CD4-positive, CD25-positive, alpha-beta regulatory T cell (primary cell): ENCODE measurements at regions not wholly inside any gene's neighbourhood (a gene's known extent, or its start where the extent isn't known, plus 50 kb on each side); places are given as distances from the start of the nearest gene placed in this dataset.
A peak's percentile ranks its signal among the peaks of the same experiment; 100 is the strongest.

Experiments
- ATAC-seq, 2 donors: fragments of 150-1000 bp; cut with Tn5 transposase; one replicate each; pipeline ENCODE4 v1.10.0; 2021; ENCODE audit warnings: low read depth in 2 of 2, moderate number of reproducible peaks in 2 of 2, moderate library complexity in 1 of 2
- DNase-seq, 3 donors: peaks; one replicate each; pipeline versions ENCODE4 v3.0.0 to v3.0.0-alpha.2; 2012 to 2022; ENCODE audit warnings: mixed read lengths in 1 of 3
- H3K27ac ChIP-seq: one replicate; pipeline ENCODE4 v1.7.0; 2013; ENCODE audit warnings: mild to moderate bottlenecking, low read length; ENCODE audit not compliant: insufficient read depth, poor library complexity, severe bottlenecking
- H3K27me3 ChIP-seq: one replicate; pipeline ENCODE4 v1.7.0; 2013; ENCODE audit warnings: low read length; ENCODE audit not compliant: control insufficient read depth, insufficient read depth
- H3K36me3 ChIP-seq: one replicate; pipeline ENCODE4 v1.7.0; 2013; ENCODE audit warnings: mild to moderate bottlenecking, low read length, moderate library complexity; ENCODE audit not compliant: control insufficient read depth, insufficient read depth
- H3K4me1 ChIP-seq: 2 replicates; pipeline ENCODE4 v1.7.0; 2013; ENCODE audit warnings: mild to moderate bottlenecking, low read length; ENCODE audit not compliant: insufficient read depth, control insufficient read depth, poor library complexity, severe bottlenecking
- H3K4me3 ChIP-seq: one replicate; pipeline ENCODE4 v1.7.0; 2013; ENCODE audit warnings: low read depth, mild to moderate bottlenecking, low read length, moderate library complexity
- H3K9me3 ChIP-seq, 2 experiments: 1 replicate in 1 of 2; 2 replicates in 1 of 2; pipeline ENCODE4 v1.7.0; 2013; ENCODE audit warnings: low read length in 2 of 2, mild to moderate bottlenecking in 1 of 2, moderate library complexity in 1 of 2; ENCODE audit not compliant: control insufficient read depth in 2 of 2
- H3K27ac Mint-ChIP-seq, 3 donors: one replicate each; pipeline ENCODE4 v1.8.0; 2020 to 2022; ENCODE audit warnings: mild to moderate bottlenecking in 3 of 3, mixed read lengths in 3 of 3, moderate library complexity in 2 of 3
- H3K27me3 Mint-ChIP-seq: one replicate; pipeline ENCODE4 v1.8.0; 2022; ENCODE audit warnings: mild to moderate bottlenecking, mixed read lengths
- H3K36me3 Mint-ChIP-seq: one replicate; pipeline ENCODE4 v1.8.0; 2020; ENCODE audit warnings: mixed read lengths
- H3K4me1 Mint-ChIP-seq, 4 donors: one replicate each; pipeline ENCODE4 v1.8.0; 2020 to 2022; ENCODE audit warnings: mixed read lengths in 4 of 4, mild to moderate bottlenecking in 1 of 4
- H3K4me3 Mint-ChIP-seq, 4 donors: one replicate each; pipeline ENCODE4 v1.8.0; 2020 to 2022; ENCODE audit warnings: mild to moderate bottlenecking in 4 of 4, mixed read lengths in 4 of 4, moderate library complexity in 3 of 4
- H3K9me3 Mint-ChIP-seq, 7 donors: one replicate each; pipeline ENCODE4 v1.8.0; 2020 to 2022; ENCODE audit warnings: mixed read lengths in 7 of 7, mild to moderate bottlenecking in 3 of 7, moderate library complexity in 2 of 7

DNA sequence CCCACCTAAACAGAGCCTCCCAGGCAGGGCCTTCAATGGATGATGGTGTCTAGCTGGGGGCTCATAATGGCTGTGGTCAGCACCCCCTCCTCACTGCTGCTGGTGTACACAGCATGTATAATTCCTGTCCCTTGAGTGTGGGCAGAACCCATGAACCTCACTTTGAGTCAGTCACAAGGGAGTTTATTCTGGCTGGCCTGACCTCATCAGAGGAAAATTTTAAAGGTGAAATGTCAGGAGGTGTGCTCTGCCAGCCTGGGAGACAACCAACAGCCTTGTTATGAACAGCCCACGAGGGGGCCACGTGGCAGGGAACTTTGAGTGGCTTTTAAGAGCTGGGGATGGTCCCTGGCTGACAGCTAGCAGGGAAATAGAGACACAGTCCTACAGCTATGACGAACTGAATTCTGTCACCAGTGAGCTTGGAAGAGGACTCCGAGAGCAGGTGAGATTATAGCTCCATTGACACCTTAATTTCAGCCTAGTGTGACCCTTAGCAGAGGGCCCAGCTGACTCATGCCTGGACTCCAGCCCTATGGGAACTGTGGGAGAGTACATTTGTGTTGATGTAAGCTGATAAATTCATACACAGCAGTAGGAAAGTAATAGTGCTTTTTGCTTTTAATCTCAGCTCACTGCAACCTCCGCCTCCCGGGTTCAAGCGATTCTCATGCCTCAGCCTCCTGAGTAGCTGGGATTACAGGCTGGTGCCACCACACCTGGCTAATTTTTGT, 73.5 kb upstream of the RUNX3 start:
- Histone ChIP-seq H3K27ac (no peak overlapping the region), H3K9me3 (no peaks in the 10 kb centered on the region), H3K27me3 (no peaks in the 10 kb centered on the region), H3K4me3 (no peak overlapping the region), H3K4me1 (peaks cover 4% of the 10 kb centered on the region), H3K36me3 (no peaks in the 10 kb centered on the region)
- ATAC-seq (peak in 1 of 2 donors; percentile 26), DNase-seq (no peak)
- no peaks in the 10 kb centered on the region for H3K9me3 Mint-ChIP-seq
- no peak overlapping the region for H3K27ac Mint-ChIP-seq
- no peaks in the 10 kb centered on the region for H3K36me3 Mint-ChIP-seq
- no peak overlapping the region for H3K4me3 Mint-ChIP-seq
- peaks cover 0 to 61% (median 7%) of the 10 kb centered on the region in 4 donors for H3K4me1 Mint-ChIP-seq
- H3K27me3 Mint-ChIP-seq = no peaks in the 10 kb centered on the region

DNA sequence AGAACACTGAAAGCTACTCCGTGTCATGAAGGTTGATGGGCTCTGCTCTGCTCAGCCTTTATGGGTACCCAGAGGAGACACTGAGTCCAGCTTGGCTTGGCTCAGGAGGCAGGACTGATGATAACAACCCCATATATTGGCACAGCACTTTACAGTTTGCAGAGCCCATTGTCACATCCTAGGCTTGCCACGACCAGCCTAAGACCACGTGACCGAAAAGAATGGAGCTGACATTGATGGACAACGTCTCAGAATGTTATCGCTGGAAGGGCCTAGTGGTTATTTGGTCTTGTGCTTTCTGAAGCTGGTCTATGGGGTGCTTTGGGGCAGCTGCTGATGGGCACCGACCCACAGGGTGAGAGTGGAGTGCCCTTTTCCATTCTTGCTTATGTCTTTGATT, 72.9 kb upstream of the RUNX3 start:
- Mint-ChIP-seq H3K27ac (no peak overlapping the region), H3K4me1 (peaks cover 0 to 57% (median 6%) of the 10 kb centered on the region in 4 donors), H3K4me3 (no peak overlapping the region)

DNA sequence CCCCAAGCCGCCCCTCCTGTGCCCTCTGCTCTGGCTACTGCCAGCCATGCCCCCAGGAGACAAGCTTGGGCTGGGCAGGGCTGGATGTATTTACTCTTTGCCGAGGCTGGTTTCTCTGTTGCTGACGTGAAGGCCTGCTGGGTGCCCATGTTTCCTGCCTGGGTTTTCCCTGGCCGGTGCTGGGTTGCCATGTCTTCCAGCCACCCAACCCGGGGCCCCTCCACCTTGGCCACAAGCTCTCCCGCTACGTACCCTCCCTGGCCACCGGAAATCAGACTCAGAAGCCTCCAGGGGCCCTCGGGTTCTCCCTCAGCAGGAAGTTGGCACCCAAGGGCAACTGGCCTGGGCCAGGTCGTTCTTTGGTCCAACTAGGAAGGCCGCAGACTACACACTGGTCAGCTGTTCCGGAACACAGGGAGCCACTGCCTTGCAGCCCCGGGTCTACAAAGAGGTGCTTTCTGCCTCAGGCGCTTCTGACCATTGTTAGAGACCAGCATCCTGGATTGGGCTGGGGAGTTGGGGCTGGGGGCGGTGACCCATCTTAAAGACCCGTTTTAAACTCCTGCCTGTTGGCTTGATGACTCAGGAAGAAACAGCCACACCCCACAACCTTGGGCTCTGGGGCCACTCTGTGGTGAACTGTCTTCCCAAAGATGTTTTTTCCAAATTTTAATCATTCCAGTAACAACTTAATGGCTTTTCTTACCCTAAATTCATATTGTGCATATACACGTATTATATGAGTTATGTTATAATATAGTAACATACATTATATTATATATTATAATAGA, 71.2 kb upstream of the RUNX3 start:
- Mint-ChIP-seq H3K27ac (peak overlapping the region; percentile 47 to 86 (median 79)), H3K36me3 (peaks cover 4% of the 10 kb centered on the region)

More for the DNA sequence above, 72.9 kb upstream of the RUNX3 start:
- Histone ChIP-seq H3K4me3 (no peak overlapping the region), H3K27me3 (no peaks in the 10 kb centered on the region), H3K9me3 (no peaks in the 10 kb centered on the region), H3K27ac (no peak overlapping the region), H3K36me3 (no peaks in the 10 kb centered on the region), H3K4me1 (peaks cover 4% of the 10 kb centered on the region)
- no peaks in the 10 kb centered on the region for H3K36me3 Mint-ChIP-seq
- H3K9me3 Mint-ChIP-seq = no peaks in the 10 kb centered on the region
- ATAC-seq = no peak
- no peaks in the 10 kb centered on the region for H3K27me3 Mint-ChIP-seq
- no peak for DNase-seq

DNA sequence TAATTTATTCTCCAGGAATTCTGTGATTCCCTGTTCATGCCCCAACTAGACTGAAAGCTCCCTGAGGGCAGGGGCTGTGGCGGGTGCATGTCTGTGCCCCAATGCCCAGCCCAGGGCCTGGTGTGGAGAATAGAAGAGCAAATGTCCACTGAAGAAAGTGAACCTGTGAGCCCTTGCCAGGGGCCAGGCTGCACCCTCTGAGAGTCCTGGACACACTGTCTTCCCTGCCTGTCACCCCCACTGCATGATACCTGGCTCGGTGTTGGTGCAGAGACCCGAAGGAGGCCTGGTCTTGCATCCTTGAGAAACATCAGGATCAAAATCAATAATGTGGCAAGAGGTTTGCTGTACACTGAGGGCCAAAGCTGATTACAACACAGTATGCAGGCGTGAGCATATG, 69.8 kb upstream of the RUNX3 start:
- H3K27ac Mint-ChIP-seq = peak overlapping the region in 2 of 3 donors; percentile 81 to 82
- DNase-seq (no peak), ATAC-seq (no peak)
- H3K4me1 ChIP-seq = peaks cover 21% of the 10 kb centered on the region
- no peak overlapping the region for H3K4me3 ChIP-seq
- no peaks in the 10 kb centered on the region for H3K27me3 ChIP-seq
- H3K9me3 ChIP-seq = no peaks in the 10 kb centered on the region
- peaks cover 0 to 68% (median 12%) of the 10 kb centered on the region in 4 donors for H3K4me1 Mint-ChIP-seq
- no peaks in the 10 kb centered on the region for H3K27me3 Mint-ChIP-seq
- H3K36me3 ChIP-seq = no peaks in the 10 kb centered on the region
- no peak overlapping the region for H3K4me3 Mint-ChIP-seq
- peaks cover 4% of the 10 kb centered on the region for H3K36me3 Mint-ChIP-seq
- H3K27ac ChIP-seq = no peak overlapping the region
- peaks cover 0 to 2% (median 0%) of the 10 kb centered on the region in 7 donors for H3K9me3 Mint-ChIP-seq

More for the DNA sequence above, 71.2 kb upstream of the RUNX3 start:
- peaks cover 0 to 57% (median 10%) of the 10 kb centered on the region in 4 donors for H3K4me1 Mint-ChIP-seq
- H3K27me3 Mint-ChIP-seq = no peaks in the 10 kb centered on the region
- Histone ChIP-seq H3K9me3 (no peaks in the 10 kb centered on the region), H3K4me3 (no peak overlapping the region), H3K36me3 (no peaks in the 10 kb centered on the region), H3K27me3 (no peaks in the 10 kb centered on the region), H3K27ac (no peak overlapping the region), H3K4me1 (peaks cover 7% of the 10 kb centered on the region)
- no peak for DNase-seq
- ATAC-seq = peak in 1 of 2 donors; percentile 32
- no peak overlapping the region for H3K4me3 Mint-ChIP-seq
- H3K9me3 Mint-ChIP-seq = peaks cover 0 to 2% (median 0%) of the 10 kb centered on the region in 7 donors

DNA sequence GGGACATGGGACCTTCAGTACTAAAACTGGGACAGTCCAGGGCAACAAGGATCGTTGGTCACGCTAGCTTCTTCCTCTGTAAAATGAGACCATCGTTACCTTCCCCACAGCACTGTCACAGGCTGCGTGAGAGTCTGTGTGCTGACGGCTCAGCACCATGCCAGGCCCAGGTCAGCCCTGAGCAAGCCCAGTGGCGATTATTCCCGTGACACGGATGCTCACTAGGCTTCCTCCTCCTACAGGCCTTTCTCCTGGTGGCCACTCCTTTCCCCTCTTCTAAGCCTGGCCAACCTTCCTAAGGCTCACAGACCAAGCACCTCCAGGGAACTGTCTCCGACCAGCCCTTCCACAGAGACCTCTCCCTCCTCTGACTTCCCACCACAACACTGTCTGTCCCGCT, 69.3 kb upstream of the RUNX3 start:
- peaks cover 0 to 73% (median 13%) of the 10 kb centered on the region in 4 donors for H3K4me1 Mint-ChIP-seq
- DNase-seq (no peak), ATAC-seq (no peak)
- H3K36me3 ChIP-seq = no peaks in the 10 kb centered on the region
- H3K36me3 Mint-ChIP-seq = peaks cover 4% of the 10 kb centered on the region
- H3K27ac ChIP-seq = no peak overlapping the region
- H3K4me1 ChIP-seq = peaks cover 26% of the 10 kb centered on the region
- no peaks in the 10 kb centered on the region for H3K9me3 ChIP-seq
- no peak overlapping the region for H3K4me3 Mint-ChIP-seq
- H3K9me3 Mint-ChIP-seq = peaks cover 0 to 2% (median 0%) of the 10 kb centered on the region in 7 donors
- no peaks in the 10 kb centered on the region for H3K27me3 Mint-ChIP-seq
- H3K27ac Mint-ChIP-seq = peak overlapping the region in 2 of 3 donors; percentile 81 to 82
- no peak overlapping the region for H3K4me3 ChIP-seq
- H3K27me3 ChIP-seq = no peaks in the 10 kb centered on the region

DNA sequence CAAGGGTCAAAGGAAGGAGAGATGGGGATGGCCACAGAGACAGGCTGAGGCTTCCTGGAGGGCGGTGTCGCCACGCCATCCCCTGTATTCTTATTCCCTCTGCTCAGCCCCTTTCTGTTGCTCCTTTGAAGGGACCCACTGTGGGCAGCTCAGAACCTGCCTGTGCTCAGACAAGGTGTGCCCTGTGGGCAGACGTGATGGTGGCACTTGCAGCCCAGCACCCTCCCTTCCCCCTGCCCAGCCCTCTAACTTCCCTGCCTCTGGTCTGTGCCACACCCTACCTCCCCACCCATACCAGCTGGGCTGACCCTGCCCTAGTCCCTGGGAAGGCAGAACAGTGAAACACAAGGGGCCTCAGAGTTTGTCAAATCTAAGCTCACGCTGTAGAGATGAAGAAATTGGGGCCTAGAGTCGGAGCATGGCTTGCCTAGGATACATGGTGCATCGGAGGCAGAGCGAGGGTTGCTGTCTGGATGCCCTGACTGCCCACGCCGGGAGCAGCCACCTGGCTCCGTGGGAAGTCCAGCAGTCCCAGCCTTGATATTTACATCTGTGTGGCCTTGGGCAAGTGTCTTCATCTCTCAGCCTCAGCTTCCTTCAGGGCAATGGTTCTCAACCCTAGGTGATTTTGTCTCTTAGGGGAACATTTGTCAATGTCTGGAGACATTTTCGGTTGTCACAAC, 68.6 kb upstream of the RUNX3 start:
- Mint-ChIP-seq H3K4me3 (peak overlapping the region in 1 of 4 donors; percentile 15), H3K27ac (peak overlapping the region; percentile 44 to 82 (median 74)), H3K9me3 (peaks cover 0 to 2% (median 0%) of the 10 kb centered on the region in 7 donors), H3K4me1 (peaks cover 0 to 79% (median 13%) of the 10 kb centered on the region in 4 donors), H3K36me3 (peaks cover 4% of the 10 kb centered on the region), H3K27me3 (no peaks in the 10 kb centered on the region)
- no peaks in the 10 kb centered on the region for H3K36me3 ChIP-seq
- H3K9me3 ChIP-seq = no peaks in the 10 kb centered on the region
- ATAC-seq (no peak), DNase-seq (no peak)
- H3K4me1 ChIP-seq = peaks cover 33% of the 10 kb centered on the region
- no peaks in the 10 kb centered on the region for H3K27me3 ChIP-seq
- no peak overlapping the region for H3K27ac ChIP-seq
- no peak overlapping the region for H3K4me3 ChIP-seq

DNA sequence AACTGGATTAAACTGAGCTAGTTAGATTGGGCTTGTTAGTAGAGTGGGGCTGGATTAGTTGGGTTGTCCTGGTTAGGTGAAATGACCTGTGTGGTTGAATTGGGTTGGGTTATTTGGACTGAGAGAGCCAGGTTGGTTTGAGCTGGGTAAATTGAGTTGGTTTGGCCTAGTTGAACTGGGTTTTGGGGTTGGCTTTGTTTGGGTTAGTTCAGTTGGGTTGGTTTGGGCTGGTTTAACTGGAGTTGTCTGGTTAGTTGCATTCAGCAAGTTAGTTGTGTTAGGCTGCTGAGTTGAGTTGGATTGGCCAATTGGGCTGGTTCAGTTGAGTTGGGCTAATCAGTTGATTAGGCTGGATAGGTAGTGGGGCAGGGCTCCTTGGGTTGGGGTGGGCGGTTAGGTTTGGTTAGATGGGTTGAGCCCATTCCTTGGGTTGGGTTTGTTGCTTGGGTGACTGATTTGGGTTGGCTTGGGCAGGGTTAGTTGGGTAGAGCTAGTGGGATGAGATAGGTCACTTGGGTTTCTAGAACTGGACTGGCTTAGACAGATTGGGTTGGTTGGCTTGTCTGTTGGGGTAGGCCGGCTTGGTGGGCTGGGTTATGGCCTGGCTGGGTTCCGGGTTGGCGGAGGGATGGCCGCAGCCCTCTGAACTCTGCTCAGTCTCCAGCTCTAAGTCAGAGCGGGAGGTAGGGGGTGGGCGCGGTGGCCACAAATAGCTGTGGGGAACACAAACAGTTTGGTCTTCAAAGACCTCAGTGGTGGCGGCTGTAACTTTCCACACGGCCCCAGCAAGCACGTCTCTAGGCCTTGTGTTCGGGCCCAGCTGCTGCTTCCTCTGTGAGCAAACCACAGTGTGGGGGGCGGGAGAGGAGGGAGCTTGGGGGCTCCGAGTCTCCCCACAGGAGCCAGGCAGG, 67.2 kb upstream of the RUNX3 start:
- Mint-ChIP-seq H3K27me3 (no peaks in the 10 kb centered on the region), H3K9me3 (peaks cover 0 to 2% (median 0%) of the 10 kb centered on the region in 7 donors), H3K4me1 (peaks cover 9 to 89% (median 22%) of the 10 kb centered on the region in 4 donors), H3K4me3 (peak overlapping the region in 3 of 4 donors; percentile 21 to 69 (median 26)), H3K27ac (peak overlapping the region; percentile 83 to 89 (median 88)), H3K36me3 (peaks cover 4% of the 10 kb centered on the region)
- Histone ChIP-seq H3K4me1 (peaks cover 47% of the 10 kb centered on the region), H3K36me3 (no peaks in the 10 kb centered on the region), H3K27ac (no peak overlapping the region), H3K4me3 (no peak overlapping the region), H3K27me3 (no peaks in the 10 kb centered on the region), H3K9me3 (no peaks in the 10 kb centered on the region)
- DNase-seq = peak in 1 of 3 donors; percentile 64
- ATAC-seq = peak; percentile 37 to 45
